HG03571 (cell line): ENCODE measurements at regions not wholly inside any gene's neighbourhood (a gene's known extent, or its start where the extent isn't known, plus 50 kb on each side); places are given as distances from the start of the nearest gene placed in this dataset.

Source experiments
- ATAC-seq: cut with Tn5 transposase; IDR thresholded peaks from one replicate; pipeline ENCODE4 v1.9.1; 2021; ENCODE audit not compliant: unreplicated experiment

DNA sequence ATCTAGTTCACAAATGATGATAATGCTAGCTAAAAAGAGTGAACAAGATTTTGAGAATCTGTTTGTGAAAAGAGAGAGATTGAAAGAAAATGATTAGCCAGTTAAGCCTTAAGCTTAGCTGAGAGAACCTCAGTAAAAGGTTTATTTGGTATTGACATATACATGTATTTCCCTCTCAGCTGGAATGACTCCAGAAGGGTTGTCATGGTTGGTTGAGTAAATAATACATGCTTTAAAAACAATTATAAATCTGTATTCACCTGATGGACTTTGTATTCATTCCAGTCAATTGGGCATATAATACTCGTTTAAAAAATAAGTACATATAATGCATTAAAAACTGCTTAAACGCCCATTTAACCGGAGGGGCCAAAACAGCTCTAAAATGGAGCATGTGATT, 181.4 kb downstream of the GRB14 start:
- ATAC-seq, result no peak

DNA sequence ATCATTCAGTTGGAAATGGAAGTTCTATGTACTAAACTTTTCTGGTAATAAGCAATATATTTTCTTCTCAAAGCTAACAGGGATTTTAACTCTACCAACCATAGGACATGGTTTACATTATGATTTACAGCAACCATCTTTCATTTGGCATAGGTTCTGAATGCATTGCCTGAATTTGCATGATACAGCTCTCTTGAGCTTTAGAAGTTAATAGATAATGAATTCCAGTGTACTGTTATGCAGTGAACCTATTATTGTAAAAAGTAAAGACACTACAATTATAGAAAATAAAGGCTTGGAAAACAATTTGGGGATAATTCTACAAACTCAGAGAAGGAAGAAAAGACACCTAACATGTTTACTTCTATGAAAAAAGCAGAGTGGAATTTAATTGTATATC, 182.0 kb downstream of the GRB14 start:
- no peak for ATAC-seq

DNA sequence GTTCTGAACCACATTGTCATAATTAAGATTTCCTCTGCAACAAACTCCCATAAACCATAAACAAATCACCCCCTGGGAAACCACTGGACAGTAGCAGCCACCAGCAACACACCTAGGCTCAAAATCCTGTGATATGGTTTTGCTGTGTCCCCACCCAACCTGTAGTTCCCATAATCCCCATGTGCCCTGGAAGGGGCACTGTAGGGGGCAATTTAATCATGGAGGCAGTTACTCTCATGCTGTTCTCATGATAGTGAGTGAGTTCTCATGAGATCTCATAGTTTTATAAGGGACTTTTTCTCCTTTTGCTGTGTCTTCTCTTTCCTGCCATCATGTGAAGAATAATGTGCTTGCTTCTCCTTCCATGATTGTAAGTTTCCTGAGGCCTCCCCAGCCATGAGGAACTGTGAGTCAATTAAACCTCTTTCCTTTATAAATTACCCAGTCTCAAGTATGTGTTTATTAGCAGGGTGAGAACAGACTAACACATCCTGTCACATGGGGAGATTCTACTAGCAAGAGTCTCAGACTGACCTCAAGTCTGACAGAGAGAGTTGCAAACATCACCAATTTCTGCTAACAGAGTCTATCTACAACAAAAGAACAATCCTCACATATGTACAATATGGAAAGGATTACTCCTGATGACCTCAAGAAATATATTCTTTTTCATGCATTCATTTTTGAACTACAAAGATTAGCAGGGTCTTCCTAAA, 182.6 kb downstream of the GRB14 start:
- ATAC-seq, result no peak

DNA sequence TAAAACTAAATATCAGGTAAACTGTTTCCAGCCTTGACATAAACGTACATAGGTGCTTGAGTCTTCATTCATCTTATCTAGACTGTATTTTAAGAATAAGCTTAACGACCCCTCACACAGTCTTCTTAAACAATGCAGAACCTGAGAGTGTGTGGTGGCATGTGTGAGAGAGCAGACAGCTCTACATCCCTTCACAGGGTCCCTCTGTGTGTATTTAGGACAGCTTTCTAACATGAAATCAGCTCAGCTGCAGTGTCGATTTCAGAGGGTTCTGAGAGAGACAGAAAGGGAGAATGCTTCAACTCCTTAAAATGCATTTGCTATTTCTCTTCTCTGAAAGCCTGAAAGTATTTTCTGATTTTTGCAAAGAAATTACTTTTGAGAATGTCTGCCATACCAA, 185.2 kb downstream of the GRB14 start:
- no peak for ATAC-seq

DNA sequence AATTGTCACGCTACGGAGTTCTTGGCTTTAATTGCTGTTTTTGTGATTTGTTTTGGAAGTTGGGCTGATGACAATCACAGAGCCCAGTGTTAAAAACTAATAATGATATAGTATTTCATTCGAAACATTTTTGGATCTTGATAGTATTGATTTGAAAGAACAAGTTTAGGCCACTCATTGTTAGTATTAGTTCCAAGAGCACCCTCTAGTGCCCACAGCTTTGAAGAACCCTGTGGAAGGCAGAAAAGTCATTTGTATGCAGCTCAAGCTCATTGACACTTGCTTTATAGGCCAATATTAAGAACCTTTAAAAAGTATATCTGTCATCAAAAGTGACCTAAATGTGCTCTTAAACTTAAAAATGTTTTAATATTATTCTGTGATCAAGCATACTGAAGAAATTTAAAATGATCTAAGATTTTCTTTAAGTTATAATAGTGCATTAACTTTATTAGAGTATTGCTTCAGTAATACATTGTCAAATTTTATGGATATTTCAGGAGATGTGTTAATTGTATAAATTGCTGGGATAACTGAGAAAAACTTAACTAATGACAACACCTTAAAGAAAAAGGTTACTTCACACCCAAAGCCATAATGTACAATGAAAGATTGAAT, 191.0 kb downstream of the GRB14 start:
- ATAC-seq, result no peak

DNA sequence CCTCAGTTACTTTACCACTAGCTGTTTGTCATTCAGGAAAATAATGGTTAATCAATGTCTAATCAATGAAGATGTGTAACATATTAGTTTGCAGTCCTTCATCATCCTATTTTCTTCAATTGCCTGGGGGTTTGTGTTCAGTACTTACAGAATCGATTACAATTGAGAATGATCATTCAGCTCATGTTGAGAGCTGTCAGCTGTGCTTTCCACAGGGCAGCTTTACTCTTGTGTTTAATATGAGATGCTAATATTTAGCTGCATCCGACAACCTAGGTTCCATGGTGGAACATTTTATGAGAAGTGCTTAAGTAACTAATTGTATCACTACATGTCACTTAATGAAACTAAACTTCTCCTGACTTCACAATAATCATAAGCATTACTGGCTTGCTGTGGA, 191.9 kb downstream of the GRB14 start:
- no peak for ATAC-seq

DNA sequence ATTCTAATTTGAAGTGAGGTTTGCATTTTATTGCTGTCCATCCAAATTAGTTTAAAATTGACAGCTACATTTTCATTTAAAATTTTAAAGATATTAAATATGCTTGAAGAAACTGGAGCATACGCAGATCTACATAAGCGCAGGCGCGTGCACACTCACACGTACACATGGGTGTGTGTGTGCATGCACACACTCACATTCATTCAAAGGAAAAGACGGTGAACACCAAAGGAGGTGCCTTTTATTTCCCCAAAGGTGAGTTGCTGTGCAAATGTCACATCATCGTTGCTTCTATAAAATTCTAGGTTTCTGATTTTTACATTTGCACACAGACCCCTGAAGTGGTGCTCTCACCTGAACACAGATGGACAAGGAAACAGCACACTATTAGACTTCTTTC, 194.2 kb downstream of the GRB14 start:
- ATAC-seq, result no peak

DNA sequence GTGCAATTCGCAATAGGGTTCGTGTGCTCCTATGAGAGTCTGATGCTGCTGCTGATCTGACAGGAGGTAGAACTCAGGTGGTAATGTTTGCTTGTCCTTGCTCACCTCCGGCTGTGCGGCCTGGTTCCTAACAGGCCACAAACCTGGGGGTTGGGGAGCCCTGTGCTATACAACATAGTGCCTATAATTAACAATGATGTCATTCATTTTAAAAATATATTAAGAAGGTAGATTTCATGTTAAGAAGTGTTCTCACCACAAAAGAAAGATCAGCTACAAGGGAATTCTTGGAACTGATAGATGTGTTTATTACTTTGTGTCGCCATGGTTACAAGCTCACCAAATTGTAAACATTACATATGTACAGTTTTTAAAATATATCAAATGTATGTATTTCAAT, 200.5 kb downstream of the GRB14 start:
- ATAC-seq, result no peak

DNA sequence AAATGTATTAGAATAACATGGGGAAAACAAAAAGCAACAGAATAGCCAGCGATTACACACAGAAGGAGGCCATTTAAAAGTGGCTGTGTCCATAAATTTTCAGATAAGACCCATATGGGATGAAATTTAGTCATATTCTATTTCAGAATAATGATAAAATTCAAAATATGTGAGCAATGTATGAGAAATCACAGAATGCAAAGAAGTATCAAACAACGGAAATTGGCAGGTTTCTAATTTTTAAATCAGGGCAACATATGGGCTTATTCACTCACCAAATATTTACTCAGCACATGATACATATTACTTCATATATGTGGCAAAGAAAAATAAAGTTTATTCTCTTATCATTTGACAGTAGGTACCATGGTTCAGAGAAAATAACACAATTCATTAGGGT, 208.5 kb downstream of the GRB14 start:
- ATAC-seq, result no peak

DNA sequence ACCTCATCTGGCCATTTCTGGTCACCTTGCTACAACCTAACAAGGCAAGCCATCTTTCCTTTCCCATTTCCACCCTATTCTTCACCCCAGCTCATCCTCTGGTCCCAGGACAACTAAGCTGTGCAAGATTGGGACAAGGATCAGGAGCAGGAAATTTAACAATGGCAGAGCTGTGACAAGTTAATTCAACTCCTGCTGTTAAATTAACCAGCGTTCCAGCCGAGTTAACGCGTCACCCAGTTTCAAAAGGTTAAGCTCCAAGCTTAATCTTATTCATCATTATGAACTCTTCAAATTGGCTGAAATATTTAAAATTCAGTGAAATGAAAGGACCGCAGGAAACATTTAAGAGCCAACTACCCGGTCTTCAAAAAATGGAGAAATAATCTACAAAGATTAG, 231.9 kb downstream of the GRB14 start:
- no peak for ATAC-seq

DNA sequence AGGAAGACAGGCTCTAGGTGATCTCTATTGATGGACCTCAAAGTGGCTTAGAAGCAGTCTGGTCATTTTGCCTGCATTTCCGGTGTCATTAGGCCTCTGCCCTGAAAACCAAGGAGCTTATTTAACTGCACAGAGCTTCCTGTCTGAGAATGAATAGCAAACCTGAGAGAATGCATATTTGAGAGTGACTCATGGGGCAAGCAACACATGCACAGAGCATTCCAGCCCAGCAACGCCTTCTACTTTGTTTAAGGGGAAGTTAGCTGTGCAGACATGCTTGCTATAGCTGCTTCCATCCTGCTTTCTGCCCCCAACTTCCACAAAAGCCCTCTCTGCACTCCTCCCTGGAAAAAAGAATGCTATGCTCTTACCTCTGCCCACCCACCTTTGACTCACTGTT, 232.8 kb downstream of the GRB14 start:
- peak; percentile 54 for ATAC-seq

DNA sequence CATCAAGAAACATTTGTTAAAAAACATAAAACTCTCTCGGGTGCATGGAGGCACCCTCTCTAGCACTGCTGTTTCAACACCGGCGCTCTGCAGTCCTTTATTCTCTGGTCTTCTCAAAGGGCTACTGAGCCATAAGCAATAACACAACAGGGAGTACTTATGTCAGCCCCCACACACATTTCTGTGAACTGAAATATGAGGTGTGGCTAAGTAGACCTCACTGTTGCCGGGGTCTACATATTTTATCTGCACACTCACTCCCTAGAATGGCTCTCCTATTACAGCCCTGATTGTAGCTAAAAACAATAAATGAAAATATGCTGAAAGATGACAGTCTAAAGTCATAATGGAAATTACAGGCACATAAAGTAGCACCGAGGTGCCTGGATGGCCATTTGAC, 235.1 kb downstream of the GRB14 start:
- ATAC-seq, result no peak

DNA sequence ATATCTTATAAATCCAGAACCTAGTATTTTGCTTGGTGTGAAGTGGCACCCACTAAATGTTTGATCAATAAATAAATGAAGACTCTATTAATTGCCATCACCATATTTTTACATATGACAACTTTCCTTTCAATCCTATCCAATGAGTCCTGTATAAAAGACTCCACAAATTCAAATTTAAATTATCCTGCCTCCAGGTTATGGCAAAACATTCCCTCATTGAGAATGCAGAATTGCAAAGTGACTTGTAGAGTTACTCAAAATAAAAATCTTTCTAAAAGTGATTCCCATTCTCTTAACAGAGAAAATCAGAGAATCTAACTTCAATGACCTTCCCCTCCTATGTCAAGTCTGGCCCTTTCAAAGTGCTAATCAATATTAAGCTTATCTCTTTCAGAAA, 236.8 kb downstream of the GRB14 start:
- no peak for ATAC-seq

DNA sequence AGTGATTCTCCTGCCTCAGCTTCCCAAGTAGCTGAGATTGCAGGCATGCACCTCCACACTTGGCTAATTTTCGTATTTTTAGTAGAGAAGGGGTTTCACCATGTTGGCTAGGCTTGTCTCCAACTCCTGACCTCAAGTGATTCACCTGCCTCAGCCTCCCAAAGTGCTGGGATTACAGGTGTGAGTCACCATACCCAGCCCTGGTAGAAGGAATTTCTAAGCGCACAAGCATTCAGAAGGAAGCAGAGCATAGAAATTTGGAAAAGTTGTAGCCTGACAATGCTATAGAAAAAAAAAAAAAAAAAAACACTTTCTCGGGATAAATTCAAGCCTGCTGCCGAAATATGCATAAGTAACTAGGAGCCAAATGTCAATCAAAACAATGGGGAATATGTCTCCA, 249.4 kb downstream of the GRB14 start:
- ATAC-seq, result no peak

DNA sequence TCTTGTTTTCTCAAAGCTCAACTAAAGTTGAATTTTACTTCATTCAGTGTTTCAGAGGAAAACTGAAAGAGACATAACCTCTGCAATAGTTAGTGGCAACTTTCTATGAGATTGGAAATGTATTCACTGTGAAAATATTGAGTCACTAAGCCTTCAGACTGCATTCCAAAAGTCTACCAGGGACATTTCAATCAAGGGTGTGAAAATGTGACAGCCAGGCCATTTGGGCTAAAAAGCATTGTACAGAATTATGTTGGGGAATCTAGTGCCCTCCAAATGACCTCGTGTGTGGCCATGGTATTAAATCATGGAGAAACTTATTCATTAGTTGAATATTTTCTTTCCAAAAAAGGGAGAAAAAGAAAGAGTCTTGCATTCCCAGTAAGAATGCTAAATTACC, 251.9 kb downstream of the GRB14 start:
- ATAC-seq, result no peak

DNA sequence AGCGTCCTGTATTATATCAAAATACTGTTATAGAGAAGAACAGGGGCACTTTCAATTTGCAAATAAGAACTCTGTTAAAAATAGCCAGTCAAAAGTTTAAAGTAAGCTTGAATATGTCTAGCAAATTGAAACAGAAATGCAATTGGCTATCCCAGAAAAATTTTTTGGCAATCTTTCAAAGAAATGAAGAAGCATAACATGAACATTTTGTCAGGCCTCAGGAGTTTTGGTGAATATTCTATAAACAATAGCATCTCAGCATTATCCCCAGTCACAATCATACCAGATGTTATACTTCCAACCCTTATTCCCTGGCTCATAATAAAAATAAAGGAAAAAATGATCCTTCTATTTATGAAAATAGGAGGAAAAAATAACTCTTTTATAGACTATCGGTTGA, 252.4 kb downstream of the GRB14 start:
- no peak for ATAC-seq

DNA sequence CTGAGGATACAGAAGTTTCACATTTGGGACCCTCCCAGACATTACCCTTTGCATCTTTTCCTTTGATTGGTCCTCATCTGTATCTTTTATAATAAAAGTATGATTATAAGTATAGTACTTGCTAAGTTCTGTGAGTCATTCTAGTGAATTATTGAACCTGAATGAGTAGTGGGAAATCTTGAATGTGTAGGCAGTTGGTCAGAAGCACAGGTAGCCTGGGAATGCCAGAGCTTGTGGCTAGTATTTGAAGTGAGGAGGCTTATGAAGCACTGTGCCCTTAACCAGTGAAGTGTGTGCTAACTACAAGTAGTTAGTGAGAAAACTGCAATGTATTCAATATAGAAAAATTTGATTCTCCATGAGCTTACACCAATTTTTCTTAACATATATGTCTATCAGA, 257.6 kb downstream of the GRB14 start:
- no peak for ATAC-seq

DNA sequence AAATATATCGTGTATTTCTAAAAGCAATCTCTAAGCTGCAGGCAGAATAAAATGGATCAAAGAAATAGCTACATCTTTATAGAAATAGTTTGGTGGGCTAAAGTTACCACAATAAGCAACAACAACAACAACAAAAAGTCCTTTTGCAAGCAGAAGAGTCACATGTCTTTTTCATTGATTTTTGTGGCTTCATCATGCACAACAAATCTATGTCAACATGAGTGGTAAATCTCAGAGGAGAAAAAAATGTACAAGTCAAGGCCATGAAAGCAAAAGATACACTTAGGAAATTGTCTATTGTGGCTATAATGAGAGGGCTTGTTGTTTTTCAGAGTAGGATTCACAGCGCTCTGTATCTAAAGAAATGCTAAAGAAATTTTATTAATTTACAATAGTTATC, 269.7 kb downstream of the GRB14 start:
- no peak for ATAC-seq

DNA sequence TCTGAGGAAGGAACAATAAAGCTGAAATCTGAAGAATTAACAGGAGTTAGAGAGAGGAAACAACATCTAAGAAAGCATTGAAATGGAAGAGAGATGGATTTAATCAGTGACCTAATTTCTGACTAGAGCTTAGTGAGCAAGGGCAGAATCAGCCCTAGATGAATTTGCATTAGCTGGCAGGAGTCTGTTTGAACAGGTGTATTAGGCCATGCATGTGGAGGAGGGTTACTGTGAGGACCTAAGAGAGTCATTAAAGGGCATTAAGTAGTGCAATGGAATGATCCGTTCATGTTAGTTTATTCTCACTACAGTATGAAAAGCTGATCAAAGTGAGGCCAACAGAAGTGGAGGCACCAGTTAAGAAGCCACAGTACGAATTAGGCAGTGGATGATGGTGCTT, 285.3 kb downstream of the GRB14 start:
- ATAC-seq, result no peak

DNA sequence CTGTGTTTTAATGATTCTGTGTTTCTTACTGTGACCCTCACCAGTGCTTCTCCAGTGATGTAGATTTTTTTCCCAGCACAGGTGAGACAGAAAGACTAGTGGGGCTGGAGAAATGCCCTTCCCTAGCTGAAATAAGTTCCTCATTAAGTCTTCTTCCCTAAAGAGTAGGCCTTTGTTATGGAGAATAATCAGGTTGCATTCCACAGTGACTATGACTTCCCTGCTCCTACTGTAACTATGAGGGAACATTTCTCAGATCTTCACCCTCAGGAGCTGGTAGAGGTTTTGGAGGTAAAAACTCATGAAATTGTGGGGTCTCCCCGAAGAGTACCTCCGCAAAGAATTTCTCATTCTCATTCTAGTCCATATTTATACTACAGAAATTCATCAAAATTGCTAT, 286.2 kb downstream of the GRB14 start:
- ATAC-seq, result no peak

DNA sequence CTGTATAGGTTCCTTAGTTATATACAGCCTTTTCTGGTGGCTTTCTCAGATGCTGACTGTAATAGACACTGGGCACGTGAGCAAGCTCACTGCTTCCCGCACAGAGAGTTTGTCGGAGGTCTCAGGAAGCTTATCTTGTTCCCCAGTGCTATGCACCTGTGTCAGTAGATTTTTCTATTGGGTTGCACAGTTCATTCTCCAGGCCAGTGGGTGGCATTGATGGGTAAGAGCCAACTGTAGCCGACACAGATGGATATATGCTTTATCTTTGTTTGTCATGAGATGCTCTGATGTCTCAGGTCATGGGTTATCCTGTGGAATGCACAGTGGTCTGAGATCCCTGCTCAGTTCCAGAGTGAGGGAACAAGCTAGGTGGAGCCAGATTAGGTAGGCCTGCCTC, 293.0 kb downstream of the GRB14 start:
- ATAC-seq, result no peak

DNA sequence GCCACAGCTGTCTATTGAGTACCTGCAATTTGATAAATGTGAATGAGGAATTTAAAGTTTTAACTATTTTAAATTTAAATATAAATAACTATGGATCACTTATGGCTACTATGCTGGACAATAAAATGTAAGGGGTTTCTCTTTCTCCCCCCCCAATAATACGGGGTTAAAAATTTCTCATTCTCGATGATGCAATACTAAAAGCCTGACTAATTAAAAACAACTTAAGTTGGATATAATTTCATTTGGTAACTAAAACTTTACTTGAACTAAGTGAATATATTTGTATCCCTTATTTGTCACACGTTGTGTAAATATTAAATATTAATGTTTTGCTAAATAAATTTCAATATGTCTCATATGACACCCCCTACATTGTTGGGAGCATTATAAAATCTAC, 297.3 kb downstream of the GRB14 start:
- no peak for ATAC-seq

DNA sequence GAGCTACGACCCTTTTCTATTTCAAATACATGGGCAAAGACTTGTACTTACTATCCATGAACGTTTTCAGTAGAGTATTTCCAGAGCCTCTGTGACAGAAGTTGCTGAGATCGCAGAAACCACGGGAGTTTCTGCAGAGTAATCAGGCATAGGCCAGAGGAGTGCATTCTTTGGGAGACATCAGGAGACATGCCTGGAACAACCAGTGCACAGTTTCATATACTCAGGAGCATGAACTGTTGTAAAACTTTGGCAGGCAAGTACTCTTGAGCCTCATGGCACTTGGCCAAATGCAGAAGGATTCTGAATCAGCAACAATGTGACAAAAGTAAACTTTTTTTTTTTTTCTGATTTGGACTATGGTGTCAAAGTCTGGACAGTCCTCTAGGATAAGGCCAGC, 307.1 kb downstream of the GRB14 start:
- no peak for ATAC-seq
